Stimulated activated CD8-positive, alpha-beta memory T cell treated with anti-CD3 and anti-CD28 coated beads, Interleukin-7, amount 100 ng/mL, for 48 hours (primary cell): ENCODE measurements at regions not wholly inside any gene's neighbourhood (a gene's known extent, or its start where the extent isn't known, plus 50 kb on each side); places are given as distances from the start of the nearest gene placed in this dataset.
"Not testable (repeated sequence)": the region's sequence is repeated elsewhere in the genome, so short reads cannot be mapped to it uniquely, and the experiment has no call there.

Experiments used
- DNase-seq, 2 donors: peaks; one replicate each; pipeline ENCODE4 v3.0.0-alpha.2; 2020; ENCODE audit warnings: low read depth in 1 of 2; ENCODE audit errors: extremely low read depth in 1 of 2

DNA sequence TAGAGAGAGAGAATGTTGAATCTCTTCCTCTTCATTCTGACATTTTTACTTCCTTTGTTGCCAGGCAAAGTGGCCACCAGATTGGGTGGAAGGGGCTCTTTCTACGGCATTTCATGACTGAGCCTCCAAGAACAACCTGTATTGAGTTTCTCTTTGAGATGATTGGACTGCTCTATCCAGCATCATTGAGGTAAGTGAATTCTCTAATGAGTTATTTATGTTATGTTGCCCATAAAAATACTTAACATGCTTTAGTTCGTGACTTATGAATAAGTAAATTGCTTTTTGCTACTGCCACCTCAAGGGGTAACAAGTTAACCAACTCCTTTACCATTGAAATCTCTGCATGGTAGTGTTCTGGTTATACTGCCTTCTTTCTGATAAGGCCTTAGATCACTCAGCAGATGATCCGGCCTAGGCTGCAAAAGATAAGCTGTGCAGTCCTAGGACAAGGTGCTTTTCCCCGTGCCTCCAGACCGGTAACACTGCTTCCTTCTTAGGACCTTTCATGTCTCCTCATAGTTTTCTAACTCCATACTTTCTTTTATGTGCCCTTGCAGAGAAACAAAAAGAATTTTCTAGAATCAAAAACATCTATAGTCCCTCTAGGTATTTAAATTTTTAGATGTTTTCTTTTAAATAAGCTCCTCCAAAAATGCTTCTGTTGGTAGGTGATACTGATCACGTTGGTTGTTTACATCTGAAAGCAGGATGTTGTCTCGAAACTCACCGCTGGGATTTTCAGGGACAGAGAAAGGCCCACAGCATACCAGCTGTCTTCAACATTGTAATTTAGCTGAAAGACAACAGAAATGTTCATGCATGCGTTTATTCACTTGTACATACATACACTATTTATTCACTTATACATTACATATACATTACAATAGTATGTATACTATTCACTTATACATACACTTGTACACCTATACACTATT is 157.1 kb upstream of the RBPJ start:
- no peak for DNase-seq

DNA sequence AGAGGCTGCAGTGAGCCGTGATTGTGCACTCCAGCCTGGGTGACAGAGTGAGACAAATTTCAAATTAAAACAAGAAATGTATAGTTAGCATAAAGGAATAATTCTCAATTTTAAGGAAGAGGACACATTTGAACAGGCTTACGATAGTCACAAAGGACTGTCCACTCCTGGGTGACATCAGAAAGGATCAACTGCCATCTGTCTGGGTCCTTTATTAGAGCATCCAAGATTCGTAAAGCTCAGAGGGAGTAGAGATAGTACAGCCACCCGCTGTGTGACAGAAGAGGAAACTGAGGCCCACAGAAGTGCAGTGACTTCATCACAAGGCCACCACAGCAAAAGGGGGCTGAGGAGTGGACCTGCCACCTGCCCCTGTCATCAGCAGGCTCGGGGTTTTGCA is 149.3 kb upstream of the RBPJ start:
- no peak for DNase-seq

DNA sequence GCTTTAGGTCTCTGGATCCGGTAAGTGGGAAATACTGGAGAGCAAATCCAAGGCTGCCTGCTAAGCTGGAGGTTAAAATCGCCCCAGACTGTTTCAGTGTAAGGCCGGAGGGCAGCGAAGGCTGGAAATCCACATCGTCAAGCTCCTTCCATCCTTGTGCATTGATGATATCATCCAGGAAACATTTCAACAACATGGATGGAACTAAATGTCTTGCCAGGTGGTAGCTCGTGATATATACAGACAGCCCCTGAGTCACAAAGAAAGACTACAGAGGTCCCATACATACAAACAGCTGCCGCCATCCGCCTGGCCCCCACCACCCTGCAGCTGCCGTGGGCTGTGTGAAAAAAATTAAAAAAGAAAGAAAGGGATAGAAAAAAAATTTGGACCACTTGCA is 148.9 kb upstream of the RBPJ start:
- no peak for DNase-seq

DNA sequence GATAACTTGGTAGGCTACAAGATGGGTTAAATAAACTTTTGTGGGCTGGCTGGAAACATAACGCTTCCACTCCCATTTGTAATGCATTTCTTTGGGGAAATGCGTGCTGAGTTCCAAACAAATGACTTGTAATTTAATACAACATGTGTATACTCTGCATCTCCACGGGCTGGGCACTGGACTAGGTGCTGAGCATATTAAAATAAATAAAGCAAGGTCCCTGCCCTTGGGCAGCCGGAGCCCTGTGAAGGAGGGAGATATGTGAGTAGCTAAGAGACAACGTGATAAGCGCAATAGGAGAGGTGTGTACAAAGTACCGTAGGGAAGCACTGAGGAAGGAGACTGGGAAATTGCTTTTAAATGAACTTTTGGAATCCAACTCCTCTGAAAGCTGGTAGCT is 147.2 kb upstream of the RBPJ start:
- no peak for DNase-seq

- no peak for DNase-seq
These were observed 146.8 kb upstream of the RBPJ start for GRCh38 chr4:26174027-26174426.

GRCh38 chr4:26175006-26175786 is 145.6 kb upstream of the RBPJ start:
- DNase-seq, result no peak

- no peak for DNase-seq
These were observed 144.8 kb upstream of the RBPJ start for GRCh38 chr4:26175905-26176470.

DNA sequence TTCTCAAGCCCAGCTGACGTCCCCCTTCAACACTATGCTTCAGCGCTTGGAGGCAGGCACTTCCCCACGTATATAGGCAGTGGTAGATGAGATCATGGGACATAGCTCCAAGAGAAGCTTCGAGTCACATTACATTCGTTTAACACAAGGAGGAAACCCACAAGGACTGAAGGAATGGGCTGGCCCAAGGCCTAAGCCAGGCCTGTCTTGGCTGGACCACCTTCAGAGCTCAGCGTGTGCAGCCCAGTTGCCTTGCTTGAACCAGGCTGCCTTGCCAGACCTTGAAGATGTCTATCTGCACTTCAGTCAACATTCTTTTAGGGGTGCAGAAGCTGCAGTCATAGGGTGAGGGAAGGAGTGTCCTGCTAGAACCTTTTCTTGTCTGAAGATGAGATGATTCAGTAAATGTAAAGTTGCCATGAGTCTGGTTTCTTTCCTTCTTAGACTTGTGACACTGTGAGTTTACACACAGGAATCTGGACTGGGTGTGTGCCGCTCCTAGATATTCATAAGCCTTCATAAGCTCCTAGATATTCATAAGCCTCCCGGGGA is 144.1 kb upstream of the RBPJ start:
- DNase-seq, result no peak

- no peak for DNase-seq
These were observed 142.0 kb upstream of the RBPJ start for GRCh38 chr4:26178854-26179253.

DNA sequence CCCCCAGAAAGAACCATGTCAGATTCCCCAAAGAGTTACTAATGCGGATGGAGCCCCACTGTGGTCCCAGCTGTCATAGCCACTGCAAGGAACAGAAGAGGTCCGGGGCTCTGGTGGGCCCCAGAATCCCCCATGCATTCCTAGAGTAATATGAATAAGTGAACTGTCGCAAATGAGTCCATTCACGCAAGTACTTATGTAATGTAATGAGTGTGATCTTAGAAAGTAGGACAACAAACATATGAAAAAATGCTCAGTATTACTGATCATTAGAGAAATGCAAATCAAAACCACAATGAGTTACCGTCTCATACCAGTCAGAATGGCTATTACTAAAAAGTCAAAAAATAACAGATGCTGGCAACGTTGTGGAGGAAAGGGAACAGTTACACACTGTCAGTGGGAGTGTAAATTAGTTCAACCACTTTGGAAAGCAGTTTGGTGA is 141.5 kb upstream of the RBPJ start:
- DNase-seq, result peak in 1 of 2 donors; percentile 40

DNA sequence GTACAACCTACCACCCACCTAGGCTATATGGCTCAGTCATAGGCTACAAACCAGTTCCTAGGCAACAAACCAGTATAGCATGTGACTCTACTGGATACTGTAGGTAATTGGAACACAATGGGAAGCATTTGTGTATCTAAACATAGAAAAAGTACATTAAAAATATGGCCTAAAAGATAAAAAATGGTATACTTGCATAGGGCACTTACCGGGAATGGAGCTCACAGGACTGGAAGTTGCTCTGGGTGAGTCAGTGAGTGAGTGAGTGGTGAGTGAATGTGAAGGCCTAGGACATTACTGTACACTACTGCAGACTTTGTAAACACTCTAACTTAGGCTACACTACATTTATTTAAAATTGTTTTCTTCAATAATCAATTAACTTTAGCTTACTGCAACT is 139.2 kb upstream of the RBPJ start:
- no peak for DNase-seq

- DNase-seq, result no peak
These were observed 137.8 kb upstream of the RBPJ start for GRCh38 chr4:26183017-26183416.

GRCh38 chr4:26185436-26185835 is 135.4 kb upstream of the RBPJ start:
- DNase-seq, result no peak

DNA sequence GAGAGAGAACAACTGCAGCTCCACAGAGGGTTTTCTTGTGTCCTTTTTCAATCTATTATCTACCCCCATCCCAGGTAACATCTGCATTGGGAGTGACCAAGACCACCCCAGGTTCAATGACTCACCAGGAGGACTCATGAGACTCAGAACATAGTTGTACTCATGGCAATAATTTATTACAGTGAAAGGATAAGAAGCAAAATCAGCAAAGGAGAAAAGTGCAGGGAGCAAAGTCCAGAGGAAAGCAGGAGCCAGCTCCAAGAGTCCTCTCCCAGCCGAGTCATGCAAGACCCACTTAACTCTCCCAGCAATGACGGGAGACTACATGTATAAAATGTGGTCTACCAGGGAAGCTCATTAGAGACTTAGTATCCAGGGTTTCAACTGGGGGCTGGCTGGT is 129.5 kb upstream of the RBPJ start:
- no peak for DNase-seq

DNA sequence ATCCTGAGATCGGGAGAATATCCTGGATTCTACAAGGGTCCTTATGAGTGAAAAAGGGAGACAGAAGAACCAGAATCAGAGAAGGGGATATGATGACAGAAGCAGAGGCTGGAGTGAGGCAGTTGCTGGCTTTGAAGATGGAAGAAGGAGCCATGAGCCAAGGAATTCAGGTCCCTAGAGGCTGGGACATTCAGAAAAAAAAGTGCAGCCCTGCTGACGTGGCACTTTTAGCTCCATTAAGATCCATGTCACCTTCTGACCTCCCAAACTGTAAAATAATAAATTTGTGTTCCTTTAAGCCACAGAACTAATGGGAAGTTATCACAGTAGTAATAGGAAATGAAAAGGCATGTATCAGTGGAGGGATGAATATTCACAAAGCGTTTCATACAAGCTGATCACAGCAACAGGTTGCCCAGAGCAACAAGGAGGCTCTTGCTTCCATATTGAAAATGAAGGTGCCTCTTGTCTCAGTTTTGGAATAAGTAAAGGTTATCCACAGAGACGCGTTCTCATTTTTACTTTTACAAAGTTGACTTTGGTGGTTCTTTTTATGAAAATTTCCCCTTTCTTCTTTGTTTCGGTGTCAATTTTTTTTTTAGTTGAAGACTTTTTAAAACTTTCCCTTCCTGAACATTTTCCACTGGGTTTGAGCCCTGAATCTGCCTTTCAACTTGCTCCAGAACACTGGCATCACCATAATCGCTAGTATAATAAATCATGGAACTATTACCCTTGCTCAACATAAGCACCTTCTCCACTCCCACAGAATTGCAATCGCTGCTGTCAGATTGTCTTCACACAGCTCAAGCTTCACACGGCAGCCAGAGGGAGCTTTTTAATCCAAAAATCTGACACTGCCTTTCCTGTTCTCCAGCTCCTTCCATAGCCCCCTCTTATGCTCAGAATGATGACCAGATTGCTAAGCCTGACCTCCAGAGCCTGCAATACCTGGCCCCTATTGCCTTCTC is 127.6 kb upstream of the RBPJ start:
- no peak for DNase-seq

- no peak for DNase-seq
These were observed 126.0 kb upstream of the RBPJ start for GRCh38 chr4:26194764-26195163.

GRCh38 chr4:26196567-26196966 is 124.2 kb upstream of the RBPJ start:
- DNase-seq, result no peak

DNA sequence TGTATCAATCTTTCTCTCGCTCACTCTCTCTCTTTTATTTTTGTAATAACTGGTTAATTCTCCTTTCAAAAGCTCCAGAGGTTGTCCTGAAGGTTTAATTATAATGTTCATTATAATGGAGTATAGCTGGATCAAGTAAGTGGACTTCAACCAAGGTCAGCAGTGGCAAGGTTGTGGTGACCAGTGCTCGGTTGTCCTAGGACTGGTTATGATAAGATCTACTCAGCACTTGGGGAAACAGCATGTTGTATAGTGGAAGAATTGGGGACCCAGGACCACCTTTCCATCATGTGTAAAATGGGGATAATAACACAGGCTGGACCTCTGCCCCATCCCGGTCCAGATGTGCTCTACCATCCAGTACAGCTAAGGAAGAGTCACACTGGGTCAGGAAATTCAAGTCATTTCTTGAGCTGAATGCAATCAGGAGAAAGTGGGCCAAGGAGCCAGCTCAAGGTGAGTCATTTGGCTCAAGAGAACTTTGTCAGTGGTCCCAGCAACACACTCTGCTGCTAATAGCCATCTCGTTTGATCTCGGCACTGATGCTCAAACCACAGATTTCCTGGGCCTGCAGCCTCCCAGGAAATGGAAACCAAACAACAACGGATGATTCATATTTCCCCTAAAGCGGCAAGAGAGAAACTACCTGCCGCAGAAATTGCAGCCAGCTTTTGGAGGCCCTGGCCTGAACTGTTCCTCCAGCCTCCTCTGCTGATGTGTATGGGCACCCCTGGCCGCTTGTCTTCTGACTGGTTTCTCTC is 123.6 kb upstream of the RBPJ start:
- DNase-seq, result peak; percentile 50 to 77

DNA sequence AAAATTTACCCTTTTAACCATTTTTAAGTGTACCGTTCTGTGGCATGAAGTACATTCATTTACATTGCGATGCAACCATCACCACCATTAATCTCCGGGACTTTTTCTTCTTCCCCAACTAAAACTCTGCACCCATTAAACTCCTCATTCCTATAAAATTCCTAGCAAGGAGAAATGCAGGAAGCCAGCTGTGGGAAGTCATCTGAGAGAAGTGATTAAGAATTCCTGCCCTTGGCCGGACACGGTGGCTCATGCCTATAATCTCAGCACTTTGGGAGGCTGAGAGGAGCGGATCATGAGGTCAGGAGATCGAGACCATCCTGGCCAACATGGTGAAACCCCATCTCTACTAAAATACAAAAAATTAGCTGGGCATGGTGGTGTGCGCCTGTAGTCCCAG is 121.9 kb upstream of the RBPJ start:
- DNase-seq, result not testable (repeated sequence)
